Fibroblast of lung (primary cell): ENCODE measurements at regions not wholly inside any gene's neighbourhood (a gene's known extent, or its start where the extent isn't known, plus 50 kb on each side); places are given as distances from the start of the nearest gene placed in this dataset.

Source experiments
- DNase-seq, 2 donors: peaks; one replicate each; pipeline versions ENCODE4 v3.0.0 to v3.0.0-alpha.2; 2010; ENCODE audit warnings: low read depth in 2 of 2
- H2AFZ ChIP-seq: 2 replicates; pipeline ENCODE4 v1.5.1; 2012; ENCODE audit warnings: low read length, control low read depth, inconsistent platforms
- H3K27ac ChIP-seq: 2 replicates; pipeline ENCODE4 v1.5.1; 2011; ENCODE audit warnings: low read length, control low read depth; ENCODE audit not compliant: insufficient read depth
- H3K27me3 ChIP-seq: 2 replicates; pipeline ENCODE4 v1.5.1; 2011; ENCODE audit warnings: mild to moderate bottlenecking, low read length; ENCODE audit not compliant: control insufficient read depth, insufficient read depth
- H3K36me3 ChIP-seq: 2 replicates; pipeline ENCODE4 v1.5.1; 2011; ENCODE audit warnings: low read length; ENCODE audit not compliant: control insufficient read depth, insufficient read depth
- H3K4me1 ChIP-seq: 2 replicates; pipeline ENCODE4 v1.5.1; 2011; ENCODE audit warnings: low read length; ENCODE audit not compliant: control insufficient read depth, insufficient read depth; ENCODE audit errors: extremely low read depth
- H3K4me2 ChIP-seq: 2 replicates; pipeline ENCODE4 v1.5.1; 2011; ENCODE audit warnings: low read length, control low read depth; ENCODE audit not compliant: insufficient read depth; ENCODE audit errors: extremely low read depth
- H3K4me3 ChIP-seq, 4 experiments: fragments of 200-600 bp in 1 of 4; sonication (generic) in 1 of 4; replicated peaks in 1 of 4; 2 replicates each; pipeline ENCODE4 v1.5.1; 2011 to 2016; ENCODE audit warnings: low read length in 4 of 4, low read depth in 3 of 4, mild to moderate bottlenecking in 3 of 4, control low read depth in 2 of 4, inconsistent platforms in 1 of 4, mixed read lengths in 1 of 4; ENCODE audit not compliant: insufficient read depth in 1 of 4; ENCODE audit errors: control extremely low read depth in 1 of 4
- H3K79me2 ChIP-seq: 2 replicates; pipeline ENCODE4 v1.5.1; 2012; ENCODE audit warnings: mild to moderate bottlenecking, low read length, inconsistent platforms; ENCODE audit not compliant: control insufficient read depth, insufficient read depth
- H3K9ac ChIP-seq: 2 replicates; pipeline ENCODE4 v1.5.1; 2011; ENCODE audit warnings: mild to moderate bottlenecking, low read length, control low read depth; ENCODE audit not compliant: insufficient read depth
- H3K9me3 ChIP-seq: 2 replicates; pipeline ENCODE4 v1.5.1; 2012; ENCODE audit warnings: low read depth, low read length; ENCODE audit not compliant: control insufficient read depth, insufficient read depth
- H4K20me1 ChIP-seq: 2 replicates; pipeline ENCODE4 v1.5.1; 2011; ENCODE audit warnings: low read length; ENCODE audit not compliant: control insufficient read depth, insufficient read depth; ENCODE audit errors: extremely low read depth
- EZH2 ChIP-seq: IDR thresholded peaks from 2 replicates; pipeline ENCODE4 v1.5.1; 2012; ENCODE audit warnings: low read length, control low read depth, mild to moderate bottlenecking; ENCODE audit errors: missing control alignments
- TF ChIP-seq, protein P1 (sequence below), 2 donors: IDR thresholded peaks in 1 of 2; conservative IDR thresholded peaks in 1 of 2; 1 replicate in 1 of 2; 2 replicates in 1 of 2; pipeline ENCODE4 v1.5.1; 2011 to 2012; ENCODE audit warnings: low read length in 2 of 2, control low read depth in 1 of 2, inconsistent platforms in 1 of 2, low read depth in 1 of 2, mild to moderate bottlenecking in 1 of 2

DNA sequence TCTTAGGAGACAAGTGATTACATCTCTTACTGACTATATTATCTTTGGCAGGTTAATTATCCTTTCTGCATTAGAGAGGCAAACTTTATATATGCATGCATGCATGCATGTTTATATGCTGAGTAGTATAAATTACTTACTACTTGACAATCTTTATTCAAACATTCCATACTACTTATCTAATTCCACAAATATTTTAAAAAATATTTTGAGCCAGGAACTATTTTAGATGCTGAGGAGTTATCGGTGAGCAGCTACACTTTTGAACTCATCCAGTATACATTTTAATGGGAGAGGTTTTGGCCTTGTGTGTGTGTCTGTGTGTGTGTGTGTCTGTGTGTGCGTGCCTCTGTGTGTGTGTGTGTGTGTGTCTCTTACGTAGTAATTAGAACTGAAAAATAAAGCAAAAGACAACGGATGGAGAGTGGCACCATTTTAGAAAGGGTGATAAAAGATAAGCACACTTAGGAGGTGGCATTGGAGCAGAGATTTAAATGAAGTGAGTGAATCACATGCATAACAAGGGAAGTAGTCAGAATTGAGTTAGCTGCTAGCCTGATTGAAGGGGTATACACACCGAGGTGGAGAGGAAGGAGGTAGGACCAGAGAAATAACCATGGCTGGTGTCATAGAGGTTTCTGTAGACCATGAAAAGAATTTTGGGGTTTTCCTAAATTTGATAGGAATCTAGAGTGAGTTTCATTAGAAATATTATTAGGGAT lies 1488.4 kb downstream of the MRPL39 start:
- Histone ChIP-seq H3K27ac (no peak overlapping the region), H3K9ac (no peak overlapping the region), H3K9me3 (no peaks in the 10 kb centered on the region), H3K79me2 (no peaks in the 10 kb centered on the region), H3K4me3 (no peak overlapping the region), H4K20me1 (no peaks in the 10 kb centered on the region), H3K4me2 (no peak overlapping the region), H3K36me3 (no peaks in the 10 kb centered on the region), H2AFZ (no peak overlapping the region), H3K27me3 (no peaks in the 10 kb centered on the region), H3K4me1 (no peaks in the 10 kb centered on the region)
- no peak for TF ChIP-seq EZH2
- TF ChIP-seq, protein P1, sequence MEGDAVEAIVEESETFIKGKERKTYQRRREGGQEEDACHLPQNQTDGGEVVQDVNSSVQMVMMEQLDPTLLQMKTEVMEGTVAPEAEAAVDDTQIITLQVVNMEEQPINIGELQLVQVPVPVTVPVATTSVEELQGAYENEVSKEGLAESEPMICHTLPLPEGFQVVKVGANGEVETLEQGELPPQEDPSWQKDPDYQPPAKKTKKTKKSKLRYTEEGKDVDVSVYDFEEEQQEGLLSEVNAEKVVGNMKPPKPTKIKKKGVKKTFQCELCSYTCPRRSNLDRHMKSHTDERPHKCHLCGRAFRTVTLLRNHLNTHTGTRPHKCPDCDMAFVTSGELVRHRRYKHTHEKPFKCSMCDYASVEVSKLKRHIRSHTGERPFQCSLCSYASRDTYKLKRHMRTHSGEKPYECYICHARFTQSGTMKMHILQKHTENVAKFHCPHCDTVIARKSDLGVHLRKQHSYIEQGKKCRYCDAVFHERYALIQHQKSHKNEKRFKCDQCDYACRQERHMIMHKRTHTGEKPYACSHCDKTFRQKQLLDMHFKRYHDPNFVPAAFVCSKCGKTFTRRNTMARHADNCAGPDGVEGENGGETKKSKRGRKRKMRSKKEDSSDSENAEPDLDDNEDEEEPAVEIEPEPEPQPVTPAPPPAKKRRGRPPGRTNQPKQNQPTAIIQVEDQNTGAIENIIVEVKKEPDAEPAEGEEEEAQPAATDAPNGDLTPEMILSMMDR (conservative IDR thresholded peaks at IDR 0.05 in 1 of 2, IDR thresholded peaks at IDR 0.05 in 1 of 2; ENCODE audit: low read depth in 1 of 2, low read length in 2 of 2), result no peak
- DNase-seq, result peak; percentile 11 to 58

DNA sequence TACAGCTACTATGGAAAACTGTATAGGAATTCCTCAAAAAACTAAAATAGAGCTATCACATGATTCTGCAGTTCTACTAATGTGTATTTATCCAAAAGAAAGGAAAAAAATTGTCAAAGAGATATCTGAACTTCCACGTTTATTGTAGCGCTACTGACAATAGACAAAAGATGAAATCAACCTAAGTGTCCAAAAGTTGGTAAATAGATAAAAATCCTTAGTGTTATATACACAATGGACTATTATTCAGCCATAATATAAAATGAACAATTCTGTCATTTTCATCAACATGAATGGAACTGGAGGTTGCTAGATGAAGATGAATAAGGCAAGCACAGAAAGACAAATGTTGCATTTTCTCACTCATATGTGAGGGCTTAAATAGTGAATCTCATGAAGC lies 1492.1 kb downstream of the MRPL39 start:
- Histone ChIP-seq H4K20me1 (no peaks in the 10 kb centered on the region), H3K4me1 (no peaks in the 10 kb centered on the region), H3K27me3 (no peaks in the 10 kb centered on the region), H3K27ac (no peak overlapping the region), H3K9ac (no peak overlapping the region), H3K4me3 (no peak overlapping the region), H3K4me2 (no peak overlapping the region), H2AFZ (no peak overlapping the region), H3K9me3 (no peaks in the 10 kb centered on the region), H3K79me2 (no peaks in the 10 kb centered on the region), H3K36me3 (no peaks in the 10 kb centered on the region)
- DNase-seq, result no peak
- TF ChIP-seq, protein P1 (conservative IDR thresholded peaks at IDR 0.05 in 1 of 2, IDR thresholded peaks at IDR 0.05 in 1 of 2; ENCODE audit: low read depth in 1 of 2, low read length in 2 of 2), result no peak
- no peak for TF ChIP-seq EZH2

DNA sequence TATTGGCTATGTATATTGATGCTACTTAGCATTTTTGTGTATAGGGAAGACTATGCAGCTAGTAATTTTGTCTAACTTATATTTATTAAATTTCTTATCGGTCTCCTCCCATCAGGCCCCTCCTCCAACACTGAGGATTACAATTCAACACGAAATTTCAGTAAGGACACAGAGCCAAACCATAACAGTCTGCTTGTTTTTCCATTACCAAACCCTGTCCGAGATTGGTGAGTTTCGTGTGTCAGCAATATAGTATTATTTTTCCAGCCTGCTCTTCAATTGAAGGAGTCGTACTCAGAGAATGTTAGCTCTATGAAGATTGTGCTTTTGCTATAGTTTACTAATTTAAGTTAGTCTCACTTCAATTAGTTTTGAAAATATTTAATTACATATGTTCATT lies 1495.3 kb downstream of the MRPL39 start:
- no peak overlapping the region for H3K4me3 ChIP-seq
- H3K9me3 ChIP-seq, result no peaks in the 10 kb centered on the region
- no peaks in the 10 kb centered on the region for H3K36me3 ChIP-seq
- DNase-seq, result peak; percentile 22 to 33
- H3K9ac ChIP-seq, result no peak overlapping the region
- TF ChIP-seq EZH2, result no peak
- TF ChIP-seq, protein P1 (conservative IDR thresholded peaks at IDR 0.05 in 1 of 2, IDR thresholded peaks at IDR 0.05 in 1 of 2; ENCODE audit: low read depth in 1 of 2, low read length in 2 of 2), result no peak
- no peak overlapping the region for H2AFZ ChIP-seq
- H3K4me2 ChIP-seq, result no peak overlapping the region
- H3K79me2 ChIP-seq, result no peaks in the 10 kb centered on the region
- H3K27ac ChIP-seq, result no peak overlapping the region
- H3K4me1 ChIP-seq, result no peaks in the 10 kb centered on the region
- H3K27me3 ChIP-seq, result no peaks in the 10 kb centered on the region
- no peaks in the 10 kb centered on the region for H4K20me1 ChIP-seq
